Testis (tissue), 2 donors: ENCODE measurements at regions not wholly inside any gene's neighbourhood (a gene's known extent, or its start where the extent isn't known, plus 50 kb on each side); places are given as distances from the start of the nearest gene placed in this dataset.
A peak's percentile ranks its signal among the peaks of the same experiment; 100 is the strongest.

Experiments
- DNase-seq: peaks from one replicate; pipeline ENCODE4 v3.0.0-alpha.2; 2019
- H3K27ac ChIP-seq, 2 donors: fragments of 200-600 bp; sonication (generic); one replicate each; pipeline ENCODE4 v1.5.1; 2019
- H3K27me3 ChIP-seq: fragments of 200-600 bp; sonication (generic); one replicate; pipeline ENCODE4 v1.5.1; 2019
- H3K36me3 ChIP-seq: fragments of 200-600 bp; sonication (generic); one replicate; pipeline ENCODE4 v1.5.1; 2017; ENCODE audit warnings: low read depth; ENCODE audit errors: missing control alignments
- H3K4me1 ChIP-seq: fragments of 200-600 bp; sonication (generic); one replicate; pipeline ENCODE4 v1.5.1; 2019
- H3K4me3 ChIP-seq, 2 donors: fragments of 200-600 bp; sonication (generic); one replicate each; pipeline ENCODE4 v1.5.1; 2017 to 2019
- H3K9me3 ChIP-seq: fragments of 200-600 bp; sonication (generic); one replicate; pipeline ENCODE4 v1.5.1; 2017
- CTCF ChIP-seq, 3 experiments: fragments of 450-650 bp in 2 of 3; fragments of 200-600 bp in 1 of 3; sonication (generic) in 1 of 3; IDR thresholded peaks; one replicate each; pipeline ENCODE4 v1.5.1; 2016 to 2019; ENCODE audit warnings: antibody characterized with exemption in 3 of 3, mild to moderate bottlenecking in 2 of 3, moderate library complexity in 1 of 3
- POLR2A ChIP-seq: fragments of 450-650 bp; IDR thresholded peaks from one replicate; pipeline ENCODE4 v1.6.1; 2017; ENCODE audit warnings: antibody characterized with exemption, mild to moderate bottlenecking, moderate library complexity
- WGBS, 2 donors: methylation state at CpG; one replicate each; pipeline ENCODE4 v1.1.5; 2018; 5-methylcytosine and 5-hydroxymethylcytosine counted together
- intact Hi-C: fragments of 100-400 bp; cut with DNase I; formaldehyde crosslinking; loops from one replicate; pipeline ENCODE4 v1.15.1; 2023; ENCODE audit warnings: low total_unique reads

DNA sequence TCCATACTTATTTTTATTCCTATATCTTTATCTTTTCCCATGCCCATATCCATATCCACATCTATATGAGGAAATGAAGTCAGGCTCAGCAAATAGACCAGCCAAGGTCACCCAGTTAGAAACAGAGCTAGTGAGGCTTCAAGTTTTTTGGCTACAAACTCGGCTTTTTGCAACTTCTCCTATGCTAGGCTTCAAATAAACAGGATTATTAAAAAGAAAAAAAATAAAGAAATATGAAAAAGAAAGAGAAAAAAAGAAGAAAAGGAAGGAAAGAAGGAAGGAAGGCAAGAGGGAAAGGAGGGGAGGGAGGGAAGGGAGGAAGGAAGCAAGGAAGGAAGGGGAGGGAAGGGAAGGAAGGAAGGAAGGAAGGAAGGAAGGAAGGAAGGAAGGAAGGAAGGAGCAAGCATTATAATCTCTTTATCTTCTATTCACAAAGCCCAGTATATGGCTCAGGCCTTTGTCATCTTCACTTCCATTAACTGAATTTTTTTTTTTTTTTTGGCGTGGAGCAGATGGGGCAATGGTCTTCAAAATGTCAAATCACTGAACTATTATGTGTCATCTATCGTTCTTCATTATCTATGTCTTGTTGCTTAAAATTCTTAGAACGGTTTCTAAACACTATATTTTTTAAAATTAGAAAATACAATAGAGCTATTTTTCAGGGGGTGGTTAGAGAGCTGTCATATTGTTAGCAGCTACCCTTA lies 418.2 kb downstream of the VRK1 start:
- no peaks in the 10 kb centered on the region for H3K27me3 ChIP-seq
- no peak for DNase-seq
- 82 to 84% methylated on average over 4 of the region's 4 CpGs for WGBS, 2 donors

GRCh38 chr14:97217111-97217885 lies 420.1 kb downstream of the VRK1 start:
- 37 to 47% methylated on average over 12 of the region's 12 CpGs for WGBS, 2 donors
- Histone ChIP-seq H3K4me1 (peaks cover 9% of the 10 kb centered on the region), H3K36me3 (no peaks in the 10 kb centered on the region), H3K27ac (no peak overlapping the region), H3K27me3 (no peaks in the 10 kb centered on the region), H3K9me3 (no peaks in the 10 kb centered on the region), H3K4me3 (no peak overlapping the region)
- no peak for TF ChIP-seq POLR2A
- TF ChIP-seq CTCF (IDR thresholded peaks at IDR 0.05), result no peak
- no peak for DNase-seq
- intact Hi-C loops, result no loop called here

More for the DNA sequence above, 418.2 kb downstream of the VRK1 start:
- intact Hi-C loops, result no loop called here
- TF ChIP-seq POLR2A, result no peak
- no peak for TF ChIP-seq CTCF (IDR thresholded peaks at IDR 0.05)
- H3K4me3 ChIP-seq, result no peak overlapping the region
- no peaks in the 10 kb centered on the region for H3K9me3 ChIP-seq
- H3K4me1 ChIP-seq, result peaks cover 9% of the 10 kb centered on the region
- no peaks in the 10 kb centered on the region for H3K36me3 ChIP-seq
- H3K27ac ChIP-seq, result no peak overlapping the region

- DNase-seq, result no peak
- WGBS, 2 donors, result 4 to 11% methylated on average over 13 to 15 of the region's 15 CpGs
- TF ChIP-seq POLR2A (no peak), CTCF (IDR thresholded peaks at IDR 0.05) (no peak)
- Histone ChIP-seq H3K27ac (no peak overlapping the region), H3K4me3 (peak overlapping the region; percentile 32 to 58), H3K36me3 (no peaks in the 10 kb centered on the region), H3K4me1 (peaks cover 9% of the 10 kb centered on the region), H3K27me3 (no peaks in the 10 kb centered on the region), H3K9me3 (no peaks in the 10 kb centered on the region)
- intact Hi-C loops, result no loop called here
These were observed 421.1 kb downstream of the VRK1 start for GRCh38 chr14:97218274-97218673.

- no peaks in the 10 kb centered on the region for H3K27me3 ChIP-seq
- peak overlapping the region; percentile 32 to 58 for H3K4me3 ChIP-seq
- H3K9me3 ChIP-seq, result no peaks in the 10 kb centered on the region
- H3K36me3 ChIP-seq, result no peaks in the 10 kb centered on the region
- no peak overlapping the region for H3K27ac ChIP-seq
- TF ChIP-seq CTCF (IDR thresholded peaks at IDR 0.05) (no peak), POLR2A (no peak)
- DNase-seq, result peak; percentile 23
- 0 to 1% methylated on average over 43 to 51 of the region's 52 CpGs for WGBS, 2 donors
- intact Hi-C loops, result no loop called here
- H3K4me1 ChIP-seq, result peaks cover 9% of the 10 kb centered on the region
These were observed 421.7 kb downstream of the VRK1 start for GRCh38 chr14:97218691-97219430.
